ENCODE measurements at regions not wholly inside any gene's neighbourhood (a gene's known extent, or its start where the extent isn't known, plus 50 kb on each side); places are given as distances from the start of the nearest gene placed in this dataset.

- Histone ChIP-seq H3K4me3 (no peak overlapping the region), H3K9me3 (replicated peaks) (peaks cover 23% of the 10 kb centered on the region), H3K27ac (replicated peaks) (no peak overlapping the region), H3K4me1 (no peaks in the 10 kb centered on the region), H3K27me3 (ENCODE audit: low read depth) (no peaks in the 10 kb centered on the region), H3K36me3 (no peaks in the 10 kb centered on the region)
- no peak for DNase-seq
- intact Hi-C loops (cut with micrococcal nuclease): no loop called here
- no peak for TF ChIP-seq CTCF (IDR thresholded peaks at IDR 0.05; ENCODE audit: borderline replicate concordance)
Measured at GRCh38 chr3:163391407-163392181, 1686.7 kb downstream of the SI start.

GRCh38 chr3:163384383-163384782 is 1693.9 kb downstream of the SI start:
- H3K36me3 ChIP-seq: no peaks in the 10 kb centered on the region
- intact Hi-C loops (cut with micrococcal nuclease): no loop called here
- no peak for DNase-seq
- H3K9me3 ChIP-seq (replicated peaks): no peaks in the 10 kb centered on the region
- no peaks in the 10 kb centered on the region for H3K4me1 ChIP-seq
- TF ChIP-seq CTCF (IDR thresholded peaks at IDR 0.05; ENCODE audit: borderline replicate concordance): no peak
- no peaks in the 10 kb centered on the region for H3K27me3 ChIP-seq (ENCODE audit: low read depth)
- H3K4me3 ChIP-seq: no peak overlapping the region
- no peak overlapping the region for H3K27ac ChIP-seq (replicated peaks)

- H3K27me3 ChIP-seq (ENCODE audit: low read depth): no peaks in the 10 kb centered on the region
- H3K9me3 ChIP-seq (replicated peaks): no peaks in the 10 kb centered on the region
- intact Hi-C loops (cut with micrococcal nuclease): no loop called here
- H3K27ac ChIP-seq (replicated peaks): no peak overlapping the region
- H3K4me1 ChIP-seq: no peaks in the 10 kb centered on the region
- no peak for DNase-seq
- H3K36me3 ChIP-seq: no peaks in the 10 kb centered on the region
- H3K4me3 ChIP-seq: no peak overlapping the region
- TF ChIP-seq CTCF (IDR thresholded peaks at IDR 0.05; ENCODE audit: borderline replicate concordance): no peak
Measured at GRCh38 chr3:163382183-163382582, 1696.1 kb downstream of the SI start.

- TF ChIP-seq CTCF (IDR thresholded peaks at IDR 0.05; ENCODE audit: borderline replicate concordance): no peak
- no peak for DNase-seq
- no peaks in the 10 kb centered on the region for H3K27me3 ChIP-seq (ENCODE audit: low read depth)
- H3K9me3 ChIP-seq (replicated peaks): peaks cover 5% of the 10 kb centered on the region
- no peaks in the 10 kb centered on the region for H3K4me1 ChIP-seq
- H3K36me3 ChIP-seq: no peaks in the 10 kb centered on the region
- no peak overlapping the region for H3K4me3 ChIP-seq
- intact Hi-C loops (cut with micrococcal nuclease): no loop called here
- no peak overlapping the region for H3K27ac ChIP-seq (replicated peaks)
Measured at GRCh38 chr3:163368168-163368567, 1710.1 kb downstream of the SI start.

GRCh38 chr3:163364717-163365116 is 1713.6 kb downstream of the SI start:
- no peak overlapping the region for H3K27ac ChIP-seq (replicated peaks)
- TF ChIP-seq CTCF (IDR thresholded peaks at IDR 0.05; ENCODE audit: borderline replicate concordance): no peak
- no peaks in the 10 kb centered on the region for H3K36me3 ChIP-seq
- intact Hi-C loops (cut with micrococcal nuclease): no loop called here
- H3K4me1 ChIP-seq: no peaks in the 10 kb centered on the region
- no peak overlapping the region for H3K4me3 ChIP-seq
- H3K27me3 ChIP-seq (ENCODE audit: low read depth): no peaks in the 10 kb centered on the region
- DNase-seq: no peak
- H3K9me3 ChIP-seq (replicated peaks): peaks cover 5% of the 10 kb centered on the region
